K562 (cell line): ENCODE measurements at regions not wholly inside any gene's neighbourhood (a gene's known extent, or its start where the extent isn't known, plus 50 kb on each side); places are given as distances from the start of the nearest gene placed in this dataset.

Source experiments
- ATAC-seq: fragments of 200-7000 bp; cut with Tn5 transposase; 3 replicates; pipeline ENCODE4 v1.9.1; 2020; ENCODE audit warnings: moderate library complexity
- BruUV-seq: library from RNA; stranded (reverse); fragments of 400-500 nt; replicated peaks from 2 replicates; lab custom pipeline; 2021; lab: Mats Ljungman, UMichigan
- CTCF ChIA-PET: fragments of 300-600 bp; formaldehyde crosslinking; extraction: SDS; loops from one replicate; lab custom pipeline; 2021; ENCODE audit warnings: low intra/inter-chr PET ratio; lab: Yijun Ruan, JAX
- POLR2A ChIA-PET: fragments of 300-600, 350-650 bp; sonication (Branson Sonifier 250); formaldehyde crosslinking; extraction: SDS; loops from one replicate; lab custom pipeline; 2021; ENCODE audit warnings: antibody characterized with exemption, inconsistent platforms; lab: Yijun Ruan, JAX
- DNase-seq, 4 experiments: peaks; one replicate each; pipeline versions ENCODE4 v3.0.0 to v3.0.0-alpha.2; 2011 to 2018; ENCODE audit warnings: low spot score in 3 of 4, mixed read lengths in 3 of 4; ENCODE audit errors: extremely low read depth in 1 of 4
- FAIRE-seq: peaks from 2 replicates; lab custom pipeline; 2011; peaks lifted over from hg19 to GRCh38; lab: Jason Lieb, UNC
- H2AFZ ChIP-seq: 2 replicates; pipeline ENCODE4 v1.6.0; 2011; ENCODE audit warnings: low read depth, low read length, control low read depth, inconsistent platforms
- H3K27ac ChIP-seq: fragments of 200-600 bp; 3 replicates; pipeline ENCODE4 v1.8.0; 2011; ENCODE audit warnings: low read depth, mild to moderate bottlenecking, control low read depth, inconsistent platforms, low read length, moderate library complexity, mixed read lengths; ENCODE audit errors: extremely low read depth
- H3K27me3 ChIP-seq, 2 experiments: fragments of 300-600 bp in 1 of 2; 2 replicates in 1 of 2; 3 replicates in 1 of 2; pipeline versions ENCODE4 v1.6.0 to v1.8.0; 2011; ENCODE audit warnings: inconsistent platforms in 2 of 2, low read length in 2 of 2, mild to moderate bottlenecking in 1 of 2, mixed read lengths in 1 of 2, moderate library complexity in 1 of 2; ENCODE audit not compliant: control insufficient read depth in 2 of 2, insufficient read depth in 2 of 2
- H3K36me3 ChIP-seq: fragments of 300-600 bp; 3 replicates; pipeline ENCODE4 v1.8.0; 2011; ENCODE audit warnings: mild to moderate bottlenecking, low read length, inconsistent platforms; ENCODE audit not compliant: control insufficient read depth, insufficient read depth
- H3K4me1 ChIP-seq, 2 experiments: fragments of 200-600 bp in 1 of 2; replicated peaks in 1 of 2; 2 replicates in 1 of 2; 3 replicates in 1 of 2; pipeline versions ENCODE4 v1.5.1 to v1.8.0; 2011; ENCODE audit warnings: inconsistent platforms in 2 of 2, low read length in 2 of 2, mild to moderate bottlenecking in 1 of 2, mixed read lengths in 1 of 2, moderate library complexity in 1 of 2; ENCODE audit not compliant: control insufficient read depth in 2 of 2, insufficient read depth in 2 of 2
- H3K4me2 ChIP-seq: 2 replicates; pipeline ENCODE4 v1.6.1; 2011; ENCODE audit warnings: low read length, control low read depth, inconsistent platforms, mixed read lengths; ENCODE audit not compliant: insufficient read depth
- H3K4me3 ChIP-seq: fragments of 200-600 bp; sonication (generic), shearing (Covaris generic); 2 replicates; pipeline ENCODE4 v1.5.1; 2016; ENCODE audit warnings: control low read depth, inconsistent platforms
- H3K79me2 ChIP-seq: fragments of 200-600 bp; 3 replicates; pipeline ENCODE4 v1.8.0; 2011; ENCODE audit warnings: low read length, inconsistent platforms; ENCODE audit not compliant: control insufficient read depth, insufficient read depth
- H3K9ac ChIP-seq, 2 experiments: 2 replicates each; pipeline versions ENCODE4 v1.6.0 to v1.6.1; 2011; ENCODE audit warnings: low read depth in 2 of 2, low read length in 2 of 2, control low read depth in 1 of 2, inconsistent platforms in 1 of 2, mild to moderate bottlenecking in 1 of 2, mixed read lengths in 1 of 2; ENCODE audit not compliant: insufficient read depth in 1 of 2
- H3K9me1 ChIP-seq: one replicate; pipeline ENCODE4 v1.6.0; 2011; ENCODE audit warnings: inconsistent platforms, mild to moderate bottlenecking, low read length, moderate library complexity; ENCODE audit not compliant: control insufficient read depth, insufficient read depth
- H3K9me3 ChIP-seq: replicated peaks from 2 replicates; pipeline ENCODE4 v1.5.1; 2011; ENCODE audit warnings: low read depth, low read length, inconsistent platforms; ENCODE audit not compliant: control insufficient read depth, insufficient read depth
- H4K20me1 ChIP-seq: replicated peaks from 2 replicates; pipeline ENCODE4 v1.6.1; 2011; ENCODE audit warnings: low read length, inconsistent platforms, mixed read lengths; ENCODE audit not compliant: control insufficient read depth, insufficient read depth
- CXXC5 ChIP-seq: fragments of 250-450 bp; sonication (Bioruptor Pico); IDR thresholded peaks from 2 replicates; pipeline ENCODE4 v1.8.0; 2022; ENCODE audit warnings: inconsistent platforms, mild to moderate bottlenecking, moderate library complexity
- HCFC1 ChIP-seq: IDR thresholded peaks from 2 replicates; pipeline ENCODE4 v1.6.1; 2012; ENCODE audit warnings: low read depth, low read length, improper control_type of control experiment
- MIER1 ChIP-seq: fragments of 450-650 bp; IDR thresholded peaks from 2 replicates; pipeline ENCODE4 v1.6.1; 2016; ENCODE audit warnings: antibody characterized with exemption, mild to moderate bottlenecking, low read depth
- NCOA4 ChIP-seq: fragments of 450-650 bp; IDR thresholded peaks from 2 replicates; pipeline ENCODE4 v1.6.1; 2018; ENCODE audit warnings: mild to moderate bottlenecking; ENCODE audit not compliant: partially characterized antibody
- NFE2L1 ChIP-seq: fragments of 450-650 bp; IDR thresholded peaks from 2 replicates; pipeline ENCODE4 v1.6.1; 2016; ENCODE audit warnings: missing genetic modification characterization, low read depth, mild to moderate bottlenecking, missing compliant biosample characterization, moderate library complexity, borderline replicate concordance
- NFIX ChIP-seq: fragments of 250-450 bp; sonication (Bioruptor Pico); IDR thresholded peaks from 2 replicates; pipeline ENCODE4 v1.4.0; 2020; ENCODE audit warnings: low read depth, mild to moderate bottlenecking, moderate library complexity
- SNIP1 ChIP-seq: fragments of 450-650 bp; IDR thresholded peaks from 2 replicates; pipeline ENCODE4 v1.7.1; 2017; ENCODE audit warnings: low read depth, mild to moderate bottlenecking
- THAP7 ChIP-seq: fragments of 250-450 bp; sonication (Bioruptor Pico); IDR thresholded peaks from 2 replicates; pipeline ENCODE4 v1.5.0; 2021
- TSHZ1 ChIP-seq: fragments of 250-450 bp; sonication (Bioruptor Pico); IDR thresholded peaks from 2 replicates; pipeline ENCODE4 v1.4.0; 2020; ENCODE audit warnings: mild to moderate bottlenecking, moderate library complexity
- XRCC4 ChIP-seq: IDR thresholded peaks from one replicate; pipeline ENCODE4 v1.6.1; 2011; ENCODE audit not compliant: insufficient read depth, insufficient read length; ENCODE audit errors: extremely low read depth
- ZBTB43 ChIP-seq: sonication (generic); formaldehyde crosslinking; IDR thresholded peaks from 2 replicates; pipeline ENCODE4 v1.8.0; 2023; ENCODE audit warnings: mild to moderate bottlenecking, missing genetic modification reagents
- ZBTB5 ChIP-seq: fragments of 450-650 bp; IDR thresholded peaks from 2 replicates; pipeline ENCODE4 v1.6.1; 2017; ENCODE audit warnings: antibody characterized with exemption
- ZNF212 ChIP-seq: fragments of 450-650 bp; formaldehyde crosslinking; IDR thresholded peaks from 2 replicates; pipeline ENCODE4 v1.4.0; 2020; ENCODE audit warnings: mild to moderate bottlenecking
- ZNF436 ChIP-seq: fragments of 250-450, 450-650 bp; sonication (Bioruptor Pico); formaldehyde crosslinking; IDR thresholded peaks from 2 replicates; pipeline ENCODE4 v1.7.0; 2020; ENCODE audit warnings: mild to moderate bottlenecking
- WGBS: fragments of 100-300 bp; shearing (Covaris generic); methylation state at CpG from one replicate; pipeline ENCODE4 v1.1.6; 2016; ENCODE audit warnings: low coverage, mixed read lengths; ENCODE audit not compliant: insufficient coverage; ENCODE audit errors: missing lambda C conversion rate; 5-methylcytosine and 5-hydroxymethylcytosine counted together
- in situ Hi-C: fragments of 300-500 bp; cut with MboI; formaldehyde crosslinking; loops from 4 replicates; pipeline ENCODE4 v1.15.0; 2018; ENCODE audit warnings: inconsistent platforms, mixed read lengths
- intact Hi-C: fragments of 100-400 bp; cut with micrococcal nuclease; formaldehyde crosslinking; loops from 2 replicates; pipeline ENCODE4 v1.14.2; 2022

GRCh38 chr5:175808711-175809110, 62.7 kb upstream of the CPLX2 start (continued):
- TF ChIP-seq TSHZ1 (CRISPR knock-in tag), result no peak
- TF ChIP-seq NCOA4, result no peak
- no peak for TF ChIP-seq ZNF436 (CRISPR knock-in tag)
- TF ChIP-seq, all 486 proteins: peak for 0

GRCh38 chr5:175809531-175810121, 61.8 kb upstream of the CPLX2 start:
- Histone ChIP-seq H2AFZ (no peak overlapping the region), H3K79me2 (no peaks in the 10 kb centered on the region), H3K9me3 (no peaks in the 10 kb centered on the region), H3K27me3 (peaks cover 4 to 30% of the 10 kb centered on the region in 2 experiments; a peak in 3 of 5 replicates), H3K4me3 (no peak overlapping the region), H4K20me1 (peaks cover 3% of the 10 kb centered on the region), H3K4me1 (no peaks in the 10 kb centered on the region), H3K9me1 (no peaks in the 10 kb centered on the region), H3K9ac (no peak overlapping the region), H3K4me2 (no peak overlapping the region), H3K27ac (no peak overlapping the region), H3K36me3 (no peaks in the 10 kb centered on the region)
- no peak for FAIRE-seq
- BruUV-seq, result no TSS peak
- in situ Hi-C loops (loop anchor here (10.0 kb wide), 1 partner anchor 935 kb away; no protein-coding TSS in a partner anchor), intact Hi-C loops (no loop called here)
- no peak for DNase-seq
- 1% methylated on average over 13 of the region's 14 CpGs for WGBS
- POLR2A ChIA-PET, result interaction anchor here (0.6 kb wide), 1 partner anchor 99 kb away, joined by 4 read pairs; no protein-coding TSS in a partner anchor
- ATAC-seq, result no peak
- CTCF ChIA-PET, result no interaction called here
- TF ChIP-seq NFIX (CRISPR knock-in tag) (no peak), CXXC5 (CRISPR knock-in tag) (no peak), ZBTB5 (no peak), HCFC1 (no peak), SNIP1 (no peak), THAP7 (CRISPR knock-in tag) (no peak), XRCC4 (no peak), MIER1 (no peak), NFE2L1 (tag) (no peak), ZBTB43 (CRISPR knock-in tag) (no peak), ZNF212 (no peak)
